Hepatic stellate cell (primary cell): ENCODE measurements at regions not wholly inside any gene's neighbourhood (a gene's known extent, or its start where the extent isn't known, plus 50 kb on each side); places are given as distances from the start of the nearest gene placed in this dataset.

Experiments
- DNase-seq: peaks from one replicate; pipeline ENCODE4 v3.0.0; 2011; ENCODE audit warnings: low spot score

DNA sequence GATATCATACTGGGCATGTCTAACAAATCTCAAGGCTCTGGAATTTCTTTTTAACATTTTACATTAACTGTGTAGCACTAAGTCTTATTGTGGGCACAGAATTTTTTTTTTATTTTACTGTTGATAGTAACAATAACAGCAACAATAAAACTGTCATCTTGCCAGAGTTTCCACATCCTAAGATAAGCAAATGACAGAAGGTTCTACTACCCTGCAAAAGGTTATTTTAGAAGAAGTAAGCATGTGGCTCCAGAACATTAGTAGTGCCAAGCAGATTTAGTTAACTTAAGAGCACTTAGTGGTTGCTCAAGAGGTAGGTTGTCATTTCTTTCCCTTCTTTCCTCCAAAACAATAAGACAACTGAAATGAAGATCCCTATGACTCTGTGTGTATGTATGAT is 743.0 kb upstream of the CBLB start:
- DNase-seq = no peak

DNA sequence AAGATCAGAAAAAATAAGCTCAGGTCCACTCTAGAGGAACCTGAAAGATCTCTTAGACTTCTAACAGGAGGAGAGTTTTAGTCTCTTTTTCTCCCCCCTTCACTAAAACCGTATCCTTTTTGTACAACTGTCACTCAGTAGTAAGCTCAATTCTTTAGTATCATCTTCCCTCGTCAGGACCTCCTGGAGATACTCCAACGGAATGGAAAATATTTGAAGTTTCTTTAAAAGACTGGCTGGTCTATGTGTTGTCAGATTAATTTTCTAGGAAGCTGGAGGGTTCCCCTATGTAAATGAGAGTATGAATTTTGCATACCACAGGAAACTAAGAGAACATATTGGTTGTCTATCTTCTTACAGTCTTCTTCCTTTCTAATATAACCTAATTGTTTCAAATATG is 747.7 kb upstream of the CBLB start:
- DNase-seq = no peak

DNA sequence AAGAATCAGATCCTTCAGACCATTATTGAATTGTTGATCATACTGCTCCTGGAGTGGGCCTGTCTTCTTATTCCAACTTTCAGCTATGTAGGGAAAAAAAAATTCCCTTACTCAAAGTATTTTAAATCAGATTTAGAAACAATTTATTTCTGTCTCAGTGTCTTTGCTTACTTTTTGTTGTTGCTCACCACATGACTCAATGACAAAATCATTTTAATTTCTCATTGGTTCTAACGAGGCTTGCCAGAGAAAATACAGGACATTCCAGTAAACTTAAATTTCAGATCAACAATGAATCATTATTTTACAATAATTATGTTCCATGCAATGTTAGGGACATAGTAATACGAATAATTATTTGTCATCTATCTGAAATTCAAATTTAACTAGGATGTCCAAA is 748.5 kb upstream of the CBLB start:
- DNase-seq = no peak

DNA sequence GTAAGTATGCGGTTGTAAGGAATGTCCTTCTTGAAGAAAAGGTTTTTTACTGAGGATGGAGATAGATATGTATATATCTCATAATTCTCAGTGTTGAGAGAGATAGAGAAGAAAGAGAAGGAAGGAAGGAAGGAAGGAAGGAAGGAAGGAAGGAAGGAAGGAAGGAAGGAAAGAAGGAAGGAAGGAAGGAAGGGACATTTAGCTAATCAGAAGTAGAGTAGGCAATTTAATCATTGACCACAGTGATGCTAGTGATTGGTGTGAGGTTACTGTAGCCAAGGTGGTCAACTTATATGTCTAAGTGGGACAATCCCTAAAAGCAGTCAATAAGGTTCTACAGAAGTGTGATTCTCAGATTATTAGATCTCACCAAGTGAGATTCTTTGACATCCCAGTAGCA is 751.8 kb upstream of the CBLB start:
- DNase-seq = no peak

DNA sequence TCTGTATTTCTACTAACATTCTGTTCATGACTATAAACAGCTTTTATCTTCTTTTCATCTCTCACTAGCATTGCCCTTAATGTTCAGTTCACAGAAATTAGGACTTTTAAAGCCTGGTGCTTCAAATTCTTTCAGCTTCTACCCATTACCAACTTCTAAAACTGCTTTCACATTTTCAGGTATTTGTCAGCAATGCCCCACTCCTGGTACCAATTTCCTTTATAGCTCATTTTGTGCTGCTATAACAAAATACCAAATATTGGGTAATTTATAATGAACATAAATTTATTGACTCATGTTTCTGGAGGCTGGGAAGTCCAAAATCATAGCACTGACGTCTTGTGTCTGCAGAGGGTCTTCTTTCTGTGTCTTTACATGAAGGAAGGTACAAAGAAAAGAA is 753.1 kb upstream of the CCDC54 start:
- no peak for DNase-seq

DNA sequence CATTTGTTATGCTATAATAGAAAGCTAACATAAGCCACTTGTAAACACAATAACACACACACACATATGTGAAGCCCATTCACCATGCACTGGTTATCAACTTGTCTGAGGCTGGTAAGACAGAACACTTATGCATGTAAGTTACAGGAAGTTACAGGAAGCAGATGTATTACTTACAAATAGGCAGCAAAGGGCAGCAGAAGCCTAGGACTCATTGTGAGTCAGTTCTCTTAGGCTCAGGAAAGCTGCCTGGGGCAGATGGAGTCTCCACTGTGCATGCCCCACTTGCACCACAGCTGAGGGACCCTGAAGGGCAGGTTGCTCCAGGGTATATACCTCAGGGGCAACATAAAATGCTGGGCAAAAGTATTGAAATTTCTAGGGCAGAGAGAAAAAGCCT is 748.8 kb upstream of the CCDC54 start:
- DNase-seq = no peak

DNA sequence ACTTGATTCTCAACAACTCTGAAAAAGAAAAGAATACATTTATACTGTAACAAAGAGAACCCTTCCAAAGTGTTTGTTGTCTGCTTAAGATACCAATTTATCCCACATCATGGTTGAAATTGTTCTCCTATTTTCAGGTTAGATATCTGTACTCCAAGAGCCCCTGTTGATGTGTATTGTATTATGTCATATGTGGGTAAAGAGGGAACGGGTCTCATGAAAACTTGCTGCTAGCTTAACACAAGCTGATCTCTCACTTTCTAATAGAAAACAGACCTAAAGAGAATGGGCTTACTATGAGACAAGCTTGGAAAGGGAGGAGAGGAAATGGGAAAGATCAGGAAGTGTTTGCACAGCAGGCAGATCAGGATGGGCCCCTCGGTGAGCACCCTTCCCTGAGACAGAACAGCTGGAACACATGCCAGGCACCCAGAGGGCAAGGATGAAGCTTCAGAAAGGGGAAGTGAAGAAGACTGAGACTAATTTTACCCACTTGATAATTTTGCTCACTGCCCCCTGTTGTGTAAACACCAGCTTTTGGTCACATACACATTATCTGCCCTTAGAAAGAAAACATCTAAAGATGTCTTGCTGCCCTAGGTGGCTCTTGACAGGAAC is 747.9 kb upstream of the CCDC54 start:
- no peak for DNase-seq

GRCh38 chr3:106631373-106632108 is 745.7 kb upstream of the CCDC54 start:
- DNase-seq = no peak

GRCh38 chr3:106635271-106635670 is 742.0 kb upstream of the CCDC54 start:
- peak; percentile 13 for DNase-seq

DNA sequence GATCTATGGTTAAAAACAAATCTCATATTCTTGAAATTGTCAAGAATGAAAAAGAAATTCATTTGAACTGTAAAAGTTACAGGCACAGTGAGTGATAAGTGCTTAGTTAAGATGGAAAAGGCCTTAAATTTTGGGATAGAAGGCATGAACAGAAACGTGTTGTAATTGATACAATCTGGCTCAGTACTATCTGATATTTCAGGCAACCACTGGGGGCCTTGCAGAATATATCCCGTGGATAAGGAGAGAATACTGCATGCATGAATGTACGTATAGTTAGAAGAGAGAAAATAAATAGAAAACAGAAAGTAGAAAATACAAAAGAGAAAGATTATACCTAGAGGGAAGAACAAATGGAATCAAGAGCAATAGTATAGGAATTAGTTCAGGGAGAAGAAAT is 741.4 kb upstream of the CCDC54 start:
- no peak for DNase-seq

DNA sequence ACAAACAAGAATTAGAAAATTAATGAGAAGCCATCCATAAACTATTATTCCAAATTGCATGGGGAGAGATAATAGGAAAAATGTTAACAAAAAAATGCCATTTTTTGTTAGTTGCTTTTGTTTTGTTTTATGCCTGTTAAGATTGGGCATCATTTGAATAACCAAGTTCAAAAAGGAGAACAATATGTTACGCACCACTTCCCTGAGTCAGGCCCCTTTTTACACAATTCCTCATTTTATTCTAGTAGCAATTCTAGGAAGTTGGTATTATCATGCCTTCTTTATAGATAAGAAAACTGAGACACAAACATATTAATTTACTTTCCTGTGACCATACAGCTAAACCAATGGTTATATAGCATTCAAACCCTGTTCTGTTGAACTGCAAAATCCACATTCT is 736.9 kb upstream of the CCDC54 start:
- no peak for DNase-seq

- no peak for DNase-seq
Measured at GRCh38 chr3:106642161-106642560, 735.1 kb upstream of the CCDC54 start.

DNA sequence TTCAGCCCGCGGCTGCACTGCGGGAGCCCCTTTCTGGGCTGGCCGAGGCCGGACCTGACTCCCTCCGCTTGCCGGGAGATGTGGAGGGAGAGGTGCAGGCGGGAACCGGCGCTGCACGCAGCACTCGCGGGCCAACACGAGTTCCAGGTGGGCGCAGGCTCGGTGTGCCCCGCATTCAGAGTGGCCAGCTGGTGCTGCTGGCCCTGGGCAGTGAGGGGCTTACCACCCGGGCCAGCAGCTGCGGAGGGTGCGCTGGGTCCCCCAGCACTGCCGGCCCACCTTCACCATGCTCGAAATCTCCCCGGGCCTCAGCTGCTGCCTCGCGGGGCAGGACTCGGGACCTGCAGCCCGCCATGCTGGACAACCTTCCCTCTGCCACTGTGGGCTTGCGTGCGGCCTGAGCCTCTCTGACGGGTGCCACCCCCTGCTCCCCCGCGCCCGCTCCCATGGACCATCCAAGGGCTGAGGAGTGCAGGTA is 733.5 kb upstream of the CCDC54 start:
- DNase-seq = no peak

- no peak for DNase-seq
Measured at GRCh38 chr3:106673926-106674569, 703.2 kb upstream of the CCDC54 start.

DNA sequence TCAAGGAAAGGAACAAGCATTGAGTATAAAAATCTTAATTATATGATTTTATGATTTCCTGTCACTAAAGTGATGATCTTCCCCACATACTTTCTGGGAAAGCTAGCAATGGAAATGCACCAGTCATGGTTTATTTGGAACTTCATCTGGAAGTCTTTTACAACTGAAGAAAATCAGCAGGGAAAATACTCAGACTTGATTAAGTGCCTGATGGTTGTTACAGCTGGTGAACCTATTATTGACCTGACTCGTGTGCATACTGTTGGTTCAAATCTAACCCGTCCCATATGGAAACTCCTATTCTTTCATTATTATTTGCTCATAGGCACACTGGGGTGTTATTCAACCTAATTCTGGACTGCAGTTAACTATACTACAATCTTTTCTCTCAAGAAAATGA is 701.8 kb upstream of the CCDC54 start:
- DNase-seq = no peak

DNA sequence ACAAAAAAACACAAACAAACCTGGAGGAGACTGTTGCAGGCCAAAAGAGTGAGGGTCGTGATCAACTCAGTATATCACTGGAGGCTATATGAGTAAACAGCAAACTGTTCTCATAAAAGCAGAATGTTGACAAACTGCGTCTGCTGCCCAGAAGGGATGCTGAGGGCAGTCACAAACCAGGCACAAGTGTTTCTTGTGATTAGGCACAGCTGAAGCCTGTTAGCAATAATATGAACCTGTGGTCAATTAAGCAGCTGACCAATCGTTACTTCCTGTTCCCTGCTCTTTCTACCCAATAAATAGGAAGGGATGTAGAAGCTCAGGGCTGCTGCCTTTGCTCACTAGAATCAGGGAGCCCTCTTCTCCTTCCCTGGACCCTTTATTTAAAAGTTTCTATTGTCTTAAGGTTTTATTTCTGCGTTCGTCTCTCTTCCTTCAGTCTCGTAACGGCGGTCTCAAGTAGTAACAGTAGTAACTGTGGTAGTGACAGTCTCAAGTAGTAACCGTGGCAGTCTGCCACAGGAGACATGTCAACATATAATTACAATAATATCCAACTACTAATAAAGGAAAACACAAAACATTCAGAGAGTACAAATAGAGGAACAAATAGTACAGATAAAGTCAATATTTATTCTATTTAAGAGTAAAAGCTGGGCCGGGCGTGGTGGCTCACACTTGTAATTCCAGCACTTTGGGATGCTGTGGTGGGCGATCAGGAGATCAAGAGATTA is 698.4 kb upstream of the CCDC54 start:
- DNase-seq = no peak

DNA sequence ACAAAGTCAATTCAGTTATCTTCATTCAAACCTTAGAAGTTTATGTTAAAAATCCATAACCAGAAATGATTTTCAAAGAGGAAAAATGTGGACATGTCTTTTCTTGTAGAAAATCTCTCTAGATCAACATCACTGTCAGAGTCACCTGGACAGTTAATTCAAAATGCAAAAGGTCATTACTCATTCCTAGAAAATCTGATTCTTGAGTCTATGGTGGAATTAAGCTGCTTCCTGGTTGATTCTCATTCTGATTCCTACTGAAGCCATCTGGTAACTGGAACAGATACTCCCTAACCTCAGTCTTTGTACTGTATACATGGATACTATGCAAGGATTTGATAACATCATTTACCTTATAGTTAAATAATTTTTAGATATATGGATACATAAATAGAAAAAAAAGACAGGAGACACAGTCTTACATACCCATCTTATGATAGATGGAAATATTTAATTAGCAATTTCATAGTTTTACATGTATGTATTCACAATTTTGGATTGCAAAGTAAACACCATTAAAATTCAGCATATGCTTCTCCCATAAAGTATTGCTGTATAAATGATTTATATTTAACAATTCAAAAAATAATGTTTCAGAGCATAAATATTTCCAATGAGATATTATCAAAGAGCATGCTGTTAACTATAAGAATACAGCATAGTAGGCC is 693.2 kb upstream of the CCDC54 start:
- no peak for DNase-seq

- DNase-seq = no peak
Measured at GRCh38 chr3:106685745-106686144, 691.5 kb upstream of the CCDC54 start.

- DNase-seq = no peak
Measured at GRCh38 chr3:106687905-106688304, 689.3 kb upstream of the CCDC54 start.

GRCh38 chr3:106688464-106688863 is 688.8 kb upstream of the CCDC54 start:
- DNase-seq = peak; percentile 47

DNA sequence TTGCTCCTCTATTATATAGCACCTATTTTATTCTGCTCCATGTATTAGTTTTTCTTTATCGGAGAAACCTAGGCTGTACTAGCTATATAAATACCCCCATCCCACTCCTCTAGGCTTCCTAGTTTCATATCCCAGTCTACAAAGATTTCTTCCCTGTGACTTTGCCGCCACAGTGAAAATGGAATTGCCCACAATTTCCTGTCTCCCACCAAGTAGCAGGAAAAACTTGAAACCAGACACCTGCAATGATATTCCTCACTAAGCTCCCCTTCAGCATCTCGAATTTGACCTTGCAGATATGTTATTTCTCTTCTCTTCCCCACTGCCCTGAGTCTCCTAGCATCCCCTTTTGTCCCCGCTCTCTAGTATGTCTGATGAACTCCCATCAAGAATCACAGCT is 685.8 kb upstream of the CCDC54 start:
- no peak for DNase-seq

- DNase-seq = no peak
Measured at GRCh38 chr3:106692624-106693023, 684.6 kb upstream of the CCDC54 start.
